ENCODE measurements at regions not wholly inside any gene's neighbourhood (a gene's known extent, or its start where the extent isn't known, plus 50 kb on each side); places are given as distances from the start of the nearest gene placed in this dataset.

DNA sequence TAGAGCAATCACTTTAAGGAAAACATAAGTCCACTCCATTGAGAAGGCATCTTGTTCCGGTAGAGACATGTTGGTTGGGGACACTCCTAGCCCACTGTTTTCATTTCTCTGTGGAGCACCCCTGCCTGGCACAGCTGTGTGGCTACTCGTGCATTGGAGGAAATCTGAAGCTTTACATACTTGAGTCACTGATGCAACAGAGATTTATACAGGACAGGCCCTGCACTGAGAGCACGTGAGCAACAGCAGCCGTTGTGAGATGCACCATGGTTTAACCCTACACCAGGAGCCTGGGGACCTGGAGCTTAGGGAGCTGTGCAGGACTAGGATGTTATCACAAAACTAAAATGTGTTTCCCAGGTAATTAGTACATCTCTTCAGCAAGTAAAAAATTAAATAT lies 230.7 kb upstream of the IRX1 start:
- 59 to 62% methylated on average over 3 to 4 of the region's 4 CpGs for WGBS, 2 donors (ENCODE audit: low coverage in 1 of 2)
- intact Hi-C loops (cut with DNase I; ENCODE audit: low total_unique reads): no loop called here
- Histone ChIP-seq H3K4me1 (no peaks in the 10 kb centered on the region), H3K27me3 (no peaks in the 10 kb centered on the region), H3K36me3 (no peaks in the 10 kb centered on the region), H3K9me3 (no peaks in the 10 kb centered on the region), H3K27ac (no peak overlapping the region), H3K4me3 (no peak overlapping the region)
- DNase-seq: no peak
- in situ Hi-C loops (cut with MboI; ENCODE audit: low pct_ligation_motif_present in 1 of 4, low pct_unique_long_range_greater_than_20kb in 1 of 4, low sequenced_read_pairs in 3 of 4): no loop called here
- TF ChIP-seq POLR2AphosphoS5 (IDR thresholded peaks at IDR 0.05) (no peak), CTCF (IDR thresholded peaks at IDR 0.05) (no peak), EP300 (IDR thresholded peaks at IDR 0.05; ENCODE audit: low read depth) (no peak), POLR2A (IDR thresholded peaks at IDR 0.05) (no peak)

DNA sequence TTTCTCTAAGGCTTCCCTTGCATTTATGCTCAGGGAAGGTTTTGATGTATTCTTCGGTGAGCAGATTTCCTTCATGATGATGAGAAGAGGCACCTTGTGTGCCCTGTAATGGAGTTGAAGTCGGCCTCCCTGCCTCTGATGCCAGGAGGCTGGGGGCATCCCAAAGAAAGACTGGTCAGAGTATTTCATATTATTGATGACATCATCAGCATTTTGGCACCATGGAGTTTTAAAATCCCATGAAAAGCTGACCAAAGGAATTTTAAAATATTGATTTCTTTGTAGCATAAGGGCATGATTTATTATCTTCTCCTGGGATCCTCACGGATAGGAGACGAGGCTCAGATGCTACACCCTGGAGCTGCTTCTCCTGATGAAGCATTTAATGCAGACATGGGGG lies 231.2 kb upstream of the IRX1 start:
- in situ Hi-C loops (cut with MboI; ENCODE audit: low pct_ligation_motif_present in 1 of 4, low pct_unique_long_range_greater_than_20kb in 1 of 4, low sequenced_read_pairs in 3 of 4) (no loop called here), intact Hi-C loops (cut with DNase I; ENCODE audit: low total_unique reads) (no loop called here)
- no peaks in the 10 kb centered on the region for H3K36me3 ChIP-seq
- whole genome bisulfite sequencing, 2 donors (ENCODE audit: low coverage in 1 of 2): 49 to 81% methylated on average over 3 to 4 of the region's 4 CpGs
- H3K9me3 ChIP-seq: no peaks in the 10 kb centered on the region
- H3K27ac ChIP-seq: no peak overlapping the region
- DNase-seq: no peak
- no peaks in the 10 kb centered on the region for H3K27me3 ChIP-seq
- H3K4me3 ChIP-seq: no peak overlapping the region
- H3K4me1 ChIP-seq: no peaks in the 10 kb centered on the region
- no peak for TF ChIP-seq CTCF (IDR thresholded peaks at IDR 0.05)

DNA sequence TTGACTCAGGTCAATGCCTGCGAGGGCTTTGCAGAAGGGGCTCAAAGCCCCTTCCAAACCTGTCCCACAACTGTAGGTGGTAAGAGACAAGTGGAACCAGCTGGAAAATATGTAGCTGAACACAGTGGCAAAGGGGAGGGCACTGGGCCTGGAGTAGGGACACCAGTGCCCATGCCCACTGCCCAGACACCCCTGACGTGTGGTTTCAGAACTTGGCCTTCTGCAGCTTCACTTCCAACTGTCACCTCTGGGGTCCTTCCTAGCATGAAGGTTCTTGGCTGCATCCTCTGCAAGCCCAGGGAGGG lies 233.1 kb upstream of the IRX1 start:
- Histone ChIP-seq H3K9me3 (no peaks in the 10 kb centered on the region), H3K27ac (no peak overlapping the region), H3K36me3 (no peaks in the 10 kb centered on the region), H3K4me3 (no peak overlapping the region), H3K4me1 (no peaks in the 10 kb centered on the region), H3K27me3 (no peaks in the 10 kb centered on the region)
- TF ChIP-seq POLR2AphosphoS5 (IDR thresholded peaks at IDR 0.05): no peak
- no peak for TF ChIP-seq POLR2A (IDR thresholded peaks at IDR 0.05)
- TF ChIP-seq EP300 (IDR thresholded peaks at IDR 0.05; ENCODE audit: low read depth): no peak
- no peak for TF ChIP-seq CTCF (IDR thresholded peaks at IDR 0.05)
- no peak for DNase-seq
- 82% methylated on average over 2 of the region's 2 CpGs; no CpG with 5 or more reads in 1 of the 2 donors for WGBS, 2 donors (ENCODE audit: low coverage in 1 of 2)
- intact Hi-C loops (cut with DNase I; ENCODE audit: low total_unique reads) (no loop called here), in situ Hi-C loops (cut with MboI; ENCODE audit: low pct_ligation_motif_present in 1 of 4, low pct_unique_long_range_greater_than_20kb in 1 of 4, low sequenced_read_pairs in 3 of 4) (no loop called here)

DNA sequence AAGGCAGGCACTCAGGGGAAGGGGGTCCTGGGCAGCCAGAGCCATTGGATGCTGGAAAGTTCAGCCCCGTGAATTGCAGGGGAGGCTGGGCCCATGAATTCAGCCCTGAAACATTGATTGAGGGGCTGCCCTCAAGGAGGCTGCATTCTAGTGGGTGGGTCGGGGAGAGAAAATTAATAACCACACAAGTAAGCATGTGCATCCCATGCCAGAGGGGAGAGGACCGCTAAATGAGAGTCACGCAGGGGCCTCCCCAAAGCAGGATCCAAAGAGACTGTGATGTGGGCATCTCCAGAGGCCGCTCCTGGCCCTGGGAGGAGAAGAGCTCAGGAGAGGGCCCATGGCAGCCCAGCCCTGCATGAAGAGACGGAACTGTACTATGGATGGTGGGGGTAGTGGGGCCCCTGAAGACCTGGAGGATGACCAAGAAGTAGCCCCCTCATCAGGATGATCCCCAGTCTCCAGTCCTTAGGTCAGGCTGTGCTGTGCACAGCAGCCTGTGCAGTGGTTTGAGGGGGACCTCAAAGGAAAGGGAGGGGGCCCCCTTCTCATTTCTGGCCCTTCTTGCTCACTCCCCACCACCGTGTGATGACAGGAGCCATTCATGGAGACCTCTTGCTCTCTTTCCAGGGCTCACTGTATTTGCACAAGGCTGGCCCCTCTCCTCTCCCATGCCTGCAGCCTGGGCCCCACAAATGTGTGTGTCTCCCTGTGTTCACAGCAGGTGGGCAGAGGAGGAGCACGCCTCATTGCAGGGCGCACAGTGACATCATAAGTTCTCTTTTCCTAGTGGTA lies 233.6 kb upstream of the IRX1 start:
- H3K4me1 ChIP-seq: no peaks in the 10 kb centered on the region
- in situ Hi-C loops (cut with MboI; ENCODE audit: low pct_ligation_motif_present in 1 of 4, low pct_unique_long_range_greater_than_20kb in 1 of 4, low sequenced_read_pairs in 3 of 4): no loop called here
- intact Hi-C loops (cut with DNase I; ENCODE audit: low total_unique reads): no loop called here
- H3K4me3 ChIP-seq: no peak overlapping the region
- no peak for DNase-seq
- H3K27ac ChIP-seq: no peak overlapping the region
- 85 to 100% methylated on average over 1 to 9 of the region's 9 CpGs for WGBS, 2 donors (ENCODE audit: low coverage in 1 of 2)
- no peaks in the 10 kb centered on the region for H3K36me3 ChIP-seq
- TF ChIP-seq POLR2A (IDR thresholded peaks at IDR 0.05): no peak
- no peak for TF ChIP-seq CTCF (IDR thresholded peaks at IDR 0.05)
- no peaks in the 10 kb centered on the region for H3K27me3 ChIP-seq
- H3K9me3 ChIP-seq: no peaks in the 10 kb centered on the region

Measured in transverse colon (tissue), 4 donors.